Upper lobe of left lung (tissue), 4 donors: ENCODE measurements at regions not wholly inside any gene's neighbourhood (a gene's known extent, or its start where the extent isn't known, plus 50 kb on each side); places are given as distances from the start of the nearest gene placed in this dataset.

Experiments used
- CTCF ChIP-seq, 6 experiments: fragments of 450-650 bp in 4 of 6; fragments of 200-600 bp in 2 of 6; sonication (generic) in 2 of 6; IDR thresholded peaks; one replicate each; pipeline ENCODE4 v1.5.1; 2016 to 2019; ENCODE audit warnings: antibody characterized with exemption in 6 of 6
- EP300 ChIP-seq, 4 donors: sonication (generic); formaldehyde crosslinking; IDR thresholded peaks; one replicate each; pipeline ENCODE4 v1.5.1; 2017; ENCODE audit warnings: antibody characterized with exemption in 4 of 4, control low read depth in 2 of 4
- POLR2A ChIP-seq, 4 donors: fragments of 450-650 bp; IDR thresholded peaks; one replicate each; pipeline ENCODE4 v1.5.1; 2016 to 2017; ENCODE audit warnings: antibody characterized with exemption in 4 of 4, mild to moderate bottlenecking in 2 of 4
- POLR2AphosphoS5 ChIP-seq, 2 donors: sonication (generic); formaldehyde crosslinking; IDR thresholded peaks; one replicate each; pipeline ENCODE4 v1.5.1; 2017; ENCODE audit warnings: antibody characterized with exemption in 2 of 2

GRCh38 chr5:92694067-92694466, 887.0 kb downstream of the NR2F1-AS1 start:
- no peak for TF ChIP-seq CTCF (IDR thresholded peaks at IDR 0.05)
- no peak for TF ChIP-seq EP300 (IDR thresholded peaks at IDR 0.05)
- TF ChIP-seq POLR2A (IDR thresholded peaks at IDR 0.05), result no peak
- TF ChIP-seq POLR2AphosphoS5 (IDR thresholded peaks at IDR 0.05), result no peak
